ENCODE measurements at regions not wholly inside any gene's neighbourhood (a gene's known extent, or its start where the extent isn't known, plus 50 kb on each side); places are given as distances from the start of the nearest gene placed in this dataset.
"Not testable (repeated sequence)": the region's sequence is repeated elsewhere in the genome, so short reads cannot be mapped to it uniquely, and the experiment has no call there.

DNA sequence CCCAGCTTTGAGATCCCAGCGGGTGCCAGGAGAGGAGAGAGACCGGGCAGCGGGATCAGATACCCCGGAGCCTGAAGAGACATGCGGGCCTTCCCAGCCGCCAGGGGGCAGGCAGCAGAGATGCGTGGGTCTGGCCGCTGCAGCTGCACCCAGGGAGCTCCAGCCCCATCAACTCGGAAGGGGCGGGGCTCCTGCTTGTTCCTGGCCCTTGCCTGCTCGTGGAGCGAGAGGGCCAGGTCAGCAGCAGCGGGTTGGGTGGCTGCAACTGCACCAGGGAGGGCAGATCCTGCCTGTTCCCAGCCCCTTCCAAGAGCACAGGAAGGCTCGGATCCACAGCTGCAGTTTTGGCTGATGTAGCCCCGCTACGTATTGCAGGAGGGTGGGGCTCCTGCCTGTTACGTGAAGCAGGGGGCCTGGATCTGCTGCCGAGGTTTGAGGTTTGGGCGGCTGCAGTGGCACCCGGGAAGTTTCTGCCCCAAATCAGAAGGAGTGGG, 532.8 kb downstream of the RFPL4B start:
- DNase-seq (ENCODE audit: extremely low read depth, low read depth): no peak
- no peak overlapping the region for H3K4me3 ChIP-seq (replicated peaks; ENCODE audit: low read depth, low read length)

DNA sequence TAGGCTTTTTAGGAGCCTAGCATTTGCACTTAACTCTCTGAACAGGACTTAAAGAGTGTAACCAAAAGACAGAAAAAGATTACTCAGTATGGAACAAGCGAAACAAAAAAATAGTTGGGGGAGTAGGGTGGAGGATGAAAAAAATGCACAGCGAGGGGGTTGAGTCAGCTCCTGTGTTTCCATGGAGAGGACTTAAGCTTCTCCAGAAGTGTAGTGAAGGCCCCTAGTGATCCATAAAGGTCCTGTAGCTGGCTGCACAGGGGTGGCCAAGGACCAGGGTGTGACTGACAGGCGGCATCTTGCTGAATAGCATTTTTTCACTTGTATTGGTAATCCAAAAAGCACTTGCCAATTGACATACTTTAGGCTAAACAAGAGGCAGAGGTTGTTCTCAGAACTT, 533.9 kb downstream of the RFPL4B start:
- TF ChIP-seq, protein P1, sequence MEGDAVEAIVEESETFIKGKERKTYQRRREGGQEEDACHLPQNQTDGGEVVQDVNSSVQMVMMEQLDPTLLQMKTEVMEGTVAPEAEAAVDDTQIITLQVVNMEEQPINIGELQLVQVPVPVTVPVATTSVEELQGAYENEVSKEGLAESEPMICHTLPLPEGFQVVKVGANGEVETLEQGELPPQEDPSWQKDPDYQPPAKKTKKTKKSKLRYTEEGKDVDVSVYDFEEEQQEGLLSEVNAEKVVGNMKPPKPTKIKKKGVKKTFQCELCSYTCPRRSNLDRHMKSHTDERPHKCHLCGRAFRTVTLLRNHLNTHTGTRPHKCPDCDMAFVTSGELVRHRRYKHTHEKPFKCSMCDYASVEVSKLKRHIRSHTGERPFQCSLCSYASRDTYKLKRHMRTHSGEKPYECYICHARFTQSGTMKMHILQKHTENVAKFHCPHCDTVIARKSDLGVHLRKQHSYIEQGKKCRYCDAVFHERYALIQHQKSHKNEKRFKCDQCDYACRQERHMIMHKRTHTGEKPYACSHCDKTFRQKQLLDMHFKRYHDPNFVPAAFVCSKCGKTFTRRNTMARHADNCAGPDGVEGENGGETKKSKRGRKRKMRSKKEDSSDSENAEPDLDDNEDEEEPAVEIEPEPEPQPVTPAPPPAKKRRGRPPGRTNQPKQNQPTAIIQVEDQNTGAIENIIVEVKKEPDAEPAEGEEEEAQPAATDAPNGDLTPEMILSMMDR (IDR thresholded peaks at IDR 0.05; ENCODE audit: low read depth, low read length, missing control alignments): no peak
- DNase-seq (ENCODE audit: extremely low read depth, low read depth): no peak
- H3K4me3 ChIP-seq (replicated peaks; ENCODE audit: low read depth, low read length): no peak overlapping the region

More for the DNA sequence above, 532.8 kb downstream of the RFPL4B start:
- TF ChIP-seq, protein P1 (IDR thresholded peaks at IDR 0.05; ENCODE audit: low read depth, low read length, missing control alignments): no peak

DNA sequence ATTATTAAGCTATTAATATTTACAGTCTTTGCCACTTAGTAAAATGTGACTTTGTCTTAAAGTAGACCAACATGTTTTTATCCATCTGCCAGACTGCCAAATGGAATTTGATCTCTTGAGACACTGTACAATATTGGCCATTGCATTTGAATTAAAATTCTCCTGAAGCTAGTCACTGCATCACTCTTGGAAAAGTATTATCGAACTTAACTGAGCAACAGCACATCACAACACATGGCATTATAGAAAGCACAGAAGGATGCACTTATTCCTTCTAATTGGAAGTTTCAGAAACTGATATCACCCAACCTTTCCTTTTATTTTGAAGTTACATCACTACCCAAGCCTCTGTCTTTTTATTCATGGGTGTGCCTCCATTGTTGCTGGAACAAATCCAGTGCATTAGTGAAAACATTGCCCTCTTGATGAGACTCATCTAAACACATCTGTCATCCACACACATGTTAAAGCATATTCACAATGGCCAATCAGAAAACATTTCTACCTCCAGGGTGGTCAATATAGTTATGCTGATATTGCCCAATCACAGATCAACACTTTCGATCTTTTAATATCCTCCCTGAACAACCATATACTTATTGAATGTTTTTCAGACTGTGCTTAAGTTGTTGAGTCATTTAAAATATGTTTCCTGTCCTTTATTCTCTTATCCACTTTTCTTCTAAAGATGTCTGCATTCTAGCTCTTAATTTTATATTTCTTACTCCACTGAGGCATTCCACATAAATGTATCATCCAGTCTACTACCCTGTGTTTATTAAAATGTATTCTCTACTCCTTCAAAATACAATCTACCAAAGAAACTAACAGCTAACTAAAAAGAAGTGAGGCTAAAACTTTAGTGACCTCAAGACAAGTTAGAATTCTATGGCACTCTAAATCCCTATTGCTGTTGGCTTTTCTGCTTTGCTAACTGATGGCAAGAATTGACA, 535.0 kb downstream of the RFPL4B start:
- no peak for DNase-seq (ENCODE audit: extremely low read depth, low read depth)
- TF ChIP-seq, protein P1 (IDR thresholded peaks at IDR 0.05; ENCODE audit: low read depth, low read length, missing control alignments): no peak
- H3K4me3 ChIP-seq (replicated peaks; ENCODE audit: low read depth, low read length): no peak overlapping the region

DNA sequence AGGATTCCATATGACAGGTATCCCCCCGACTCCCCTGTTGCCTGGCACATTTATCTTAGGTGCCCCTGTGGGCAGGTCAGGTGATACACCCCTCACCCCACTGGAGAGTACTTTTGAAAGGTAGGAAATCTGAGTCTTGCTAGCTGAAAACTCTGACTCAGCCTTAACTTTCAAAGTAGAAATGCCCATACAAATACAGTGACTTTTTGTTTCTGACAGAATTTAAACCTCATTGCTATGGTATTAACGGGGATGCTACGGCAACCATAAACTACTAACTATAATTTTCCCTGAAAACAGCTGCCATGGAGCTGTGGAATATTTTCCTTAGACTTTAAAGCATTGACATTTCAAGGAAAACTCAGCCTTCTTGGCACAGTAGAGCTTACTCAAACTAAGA, 536.0 kb downstream of the RFPL4B start:
- TF ChIP-seq, protein P1 (IDR thresholded peaks at IDR 0.05; ENCODE audit: low read depth, low read length, missing control alignments): no peak
- H3K4me3 ChIP-seq (replicated peaks; ENCODE audit: low read depth, low read length): no peak overlapping the region
- no peak for DNase-seq (ENCODE audit: extremely low read depth, low read depth)

DNA sequence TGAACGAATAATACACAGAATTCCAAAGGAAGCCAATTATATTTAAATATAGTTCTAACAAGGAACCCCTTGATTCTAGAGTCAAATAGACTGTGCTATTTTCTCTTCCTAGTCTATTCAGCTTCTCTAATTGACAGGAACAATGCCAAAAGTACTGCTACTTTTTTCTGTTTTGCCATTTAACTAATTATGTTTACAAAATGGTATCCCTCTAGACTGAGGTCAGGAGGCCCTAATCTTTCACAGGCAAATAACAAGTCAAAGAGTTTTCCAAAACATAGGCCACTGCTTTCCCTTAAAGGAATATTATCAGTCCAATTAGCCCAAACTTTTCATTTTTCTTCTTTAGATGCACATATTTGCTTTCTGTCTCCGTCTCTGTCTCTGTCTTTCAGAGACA, 539.3 kb downstream of the RFPL4B start:
- TF ChIP-seq, protein P1 (IDR thresholded peaks at IDR 0.05; ENCODE audit: low read depth, low read length, missing control alignments): no peak
- H3K4me3 ChIP-seq (replicated peaks; ENCODE audit: low read depth, low read length): no peak overlapping the region
- no peak for DNase-seq (ENCODE audit: extremely low read depth, low read depth)

DNA sequence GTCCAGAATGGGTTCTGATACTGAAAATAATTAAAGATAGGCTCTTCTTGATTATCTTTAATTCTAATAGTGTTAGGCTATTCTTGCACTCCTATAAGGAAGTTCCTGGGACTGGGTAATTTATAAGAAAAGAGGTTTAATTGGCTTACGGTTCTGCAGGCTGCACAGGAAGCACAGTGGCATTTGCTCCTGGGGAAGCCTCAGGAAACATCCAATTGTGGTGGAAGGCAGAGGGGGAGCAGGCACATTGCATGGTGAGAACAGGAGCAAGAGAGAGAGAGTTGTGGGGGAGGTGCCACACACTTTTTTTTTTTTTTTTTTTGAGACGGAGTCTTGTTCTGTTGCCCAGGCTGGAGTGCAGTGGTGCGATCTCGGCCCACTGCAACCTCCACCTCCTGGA, 540.3 kb downstream of the RFPL4B start:
- DNase-seq (ENCODE audit: extremely low read depth, low read depth); H3K4me3 ChIP-seq (replicated peaks; ENCODE audit: low read depth, low read length): not testable (repeated sequence)

DNA sequence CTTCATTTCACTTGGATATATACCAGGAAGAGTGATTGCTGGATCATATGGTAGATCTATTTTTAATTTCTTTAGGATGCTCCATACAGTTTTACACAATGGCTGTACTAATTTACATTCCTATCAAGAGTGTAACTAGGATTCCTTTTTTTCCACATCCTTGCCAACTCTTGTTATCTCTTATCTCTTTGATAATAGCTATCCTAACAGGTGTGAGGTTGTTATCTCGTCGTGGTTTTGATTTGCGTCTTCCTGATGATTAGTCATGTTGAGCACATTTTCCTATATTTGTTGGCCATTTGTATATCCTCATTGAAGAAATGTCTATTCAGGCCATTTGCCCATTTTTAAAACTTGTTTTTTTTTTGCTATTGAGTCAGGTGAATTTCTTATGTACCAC, 552.4 kb downstream of the RFPL4B start:
- H3K4me3 ChIP-seq (replicated peaks; ENCODE audit: low read depth, low read length): no peak overlapping the region
- DNase-seq (ENCODE audit: extremely low read depth, low read depth): no peak
- TF ChIP-seq, protein P1 (IDR thresholded peaks at IDR 0.05; ENCODE audit: low read depth, low read length, missing control alignments): no peak
